Fibroblast of lung (primary cell): ENCODE measurements at regions not wholly inside any gene's neighbourhood (a gene's known extent, or its start where the extent isn't known, plus 50 kb on each side); places are given as distances from the start of the nearest gene placed in this dataset.

Source experiments
- CTCF ChIP-seq, 2 donors: IDR thresholded peaks in 1 of 2; conservative IDR thresholded peaks in 1 of 2; 1 replicate in 1 of 2; 2 replicates in 1 of 2; pipeline ENCODE4 v1.5.1; 2011 to 2012; ENCODE audit warnings: low read length in 2 of 2, control low read depth in 1 of 2, inconsistent platforms in 1 of 2, low read depth in 1 of 2, mild to moderate bottlenecking in 1 of 2
- EZH2 ChIP-seq: IDR thresholded peaks from 2 replicates; pipeline ENCODE4 v1.5.1; 2012; ENCODE audit warnings: low read length, control low read depth, mild to moderate bottlenecking; ENCODE audit errors: missing control alignments

DNA sequence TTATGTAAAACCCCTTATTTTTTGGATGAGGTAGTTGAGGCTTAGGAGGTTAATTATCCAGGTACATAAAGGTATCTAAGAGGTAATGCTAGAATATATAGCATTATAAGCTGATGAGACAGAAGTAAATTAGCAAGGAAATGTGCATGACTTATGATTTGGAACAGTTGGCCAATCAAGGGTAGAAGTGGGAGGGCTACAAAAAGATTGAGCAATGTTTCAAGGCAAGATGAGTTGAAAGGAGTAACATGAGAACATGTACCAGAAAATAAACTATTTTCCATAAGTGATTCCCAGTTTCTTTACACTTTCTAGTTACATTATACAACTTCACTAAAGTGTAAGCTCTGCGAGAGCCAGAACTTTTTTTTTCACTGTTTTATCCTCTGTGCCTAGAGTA is 290.9 kb downstream of the LRIG3 start:
- TF ChIP-seq EZH2 (no peak), CTCF (conservative IDR thresholded peaks at IDR 0.05 in 1 of 2, IDR thresholded peaks at IDR 0.05 in 1 of 2; ENCODE audit: low read depth in 1 of 2, low read length in 2 of 2) (no peak)
